CD1c-positive myeloid dendritic cell (primary cell): ENCODE measurements at regions not wholly inside any gene's neighbourhood (a gene's known extent, or its start where the extent isn't known, plus 50 kb on each side); places are given as distances from the start of the nearest gene placed in this dataset.
"Not testable (repeated sequence)": the region's sequence is repeated elsewhere in the genome, so short reads cannot be mapped to it uniquely, and the experiment has no call there.

ENCODE experiments used
- DNase-seq: peaks from one replicate; pipeline ENCODE4 v3.0.0-alpha.2; 2016; ENCODE audit errors: extremely low spot score

GRCh38 chr2:67571785-67572718 is 174.9 kb downstream of the ETAA1 start:
- DNase-seq: no peak

- no peak for DNase-seq
These were observed 175.7 kb downstream of the ETAA1 start for GRCh38 chr2:67572721-67573435.

- no peak for DNase-seq
These were observed 177.1 kb downstream of the ETAA1 start for GRCh38 chr2:67574230-67574629.

GRCh38 chr2:67576226-67576625 is 179.1 kb downstream of the ETAA1 start:
- no peak for DNase-seq

- no peak for DNase-seq
These were observed 179.9 kb downstream of the ETAA1 start for GRCh38 chr2:67576991-67577390.

GRCh38 chr2:67579216-67579615 is 182.1 kb downstream of the ETAA1 start:
- DNase-seq: no peak

GRCh38 chr2:67579806-67580205 is 182.7 kb downstream of the ETAA1 start:
- DNase-seq: no peak

- DNase-seq: no peak
These were observed 184.6 kb downstream of the ETAA1 start for GRCh38 chr2:67581751-67582150.

- DNase-seq: no peak
These were observed 186.1 kb downstream of the ETAA1 start for GRCh38 chr2:67583185-67583584.

GRCh38 chr2:67585400-67585799 is 188.3 kb downstream of the ETAA1 start:
- DNase-seq: no peak

- not testable (repeated sequence) for DNase-seq
These were observed 192.0 kb downstream of the ETAA1 start for GRCh38 chr2:67589121-67589520.

- not testable (repeated sequence) for DNase-seq
These were observed 197.4 kb downstream of the ETAA1 start for GRCh38 chr2:67594522-67594921.

- no peak for DNase-seq
These were observed 199.7 kb downstream of the ETAA1 start for GRCh38 chr2:67596871-67597270.

GRCh38 chr2:67599561-67599960 is 202.4 kb downstream of the ETAA1 start:
- DNase-seq: no peak

GRCh38 chr2:67600222-67600871 is 203.2 kb downstream of the ETAA1 start:
- no peak for DNase-seq

- DNase-seq: no peak
These were observed 203.8 kb downstream of the ETAA1 start for GRCh38 chr2:67600946-67601345.

GRCh38 chr2:67604360-67604759 is 207.2 kb downstream of the ETAA1 start:
- DNase-seq: no peak

- DNase-seq: no peak
These were observed 215.5 kb downstream of the ETAA1 start for GRCh38 chr2:67612576-67613042.

GRCh38 chr2:67613227-67613626 is 216.1 kb downstream of the ETAA1 start:
- DNase-seq: no peak

GRCh38 chr2:67614454-67614853 is 217.3 kb downstream of the ETAA1 start:
- no peak for DNase-seq

GRCh38 chr2:67616749-67617148 is 219.6 kb downstream of the ETAA1 start:
- no peak for DNase-seq

- no peak for DNase-seq
These were observed 222.1 kb downstream of the ETAA1 start for GRCh38 chr2:67619204-67619603.
